ENCODE measurements at regions not wholly inside any gene's neighbourhood (a gene's known extent, or its start where the extent isn't known, plus 50 kb on each side); places are given as distances from the start of the nearest gene placed in this dataset.

DNA sequence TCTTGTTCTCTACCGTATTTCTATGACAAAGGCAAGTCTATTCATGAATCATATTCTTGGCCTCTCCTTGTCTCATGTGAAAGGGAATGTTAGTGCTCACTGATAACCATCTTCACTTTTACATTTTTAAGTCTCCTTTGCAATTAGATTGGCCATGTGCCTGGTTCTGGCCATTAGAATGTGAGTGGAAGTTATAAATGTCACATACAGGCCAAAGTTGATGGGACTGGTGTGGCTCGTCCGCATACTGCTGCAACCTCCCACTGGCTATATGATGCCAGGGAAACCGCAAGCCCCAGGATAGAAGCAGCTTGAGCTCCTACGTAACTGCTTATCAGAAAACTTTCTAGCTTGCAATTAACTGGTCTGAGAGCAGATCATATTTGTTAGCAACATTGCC is 86.1 kb downstream of the MAGEC1 start:
- TF ChIP-seq, protein P1, sequence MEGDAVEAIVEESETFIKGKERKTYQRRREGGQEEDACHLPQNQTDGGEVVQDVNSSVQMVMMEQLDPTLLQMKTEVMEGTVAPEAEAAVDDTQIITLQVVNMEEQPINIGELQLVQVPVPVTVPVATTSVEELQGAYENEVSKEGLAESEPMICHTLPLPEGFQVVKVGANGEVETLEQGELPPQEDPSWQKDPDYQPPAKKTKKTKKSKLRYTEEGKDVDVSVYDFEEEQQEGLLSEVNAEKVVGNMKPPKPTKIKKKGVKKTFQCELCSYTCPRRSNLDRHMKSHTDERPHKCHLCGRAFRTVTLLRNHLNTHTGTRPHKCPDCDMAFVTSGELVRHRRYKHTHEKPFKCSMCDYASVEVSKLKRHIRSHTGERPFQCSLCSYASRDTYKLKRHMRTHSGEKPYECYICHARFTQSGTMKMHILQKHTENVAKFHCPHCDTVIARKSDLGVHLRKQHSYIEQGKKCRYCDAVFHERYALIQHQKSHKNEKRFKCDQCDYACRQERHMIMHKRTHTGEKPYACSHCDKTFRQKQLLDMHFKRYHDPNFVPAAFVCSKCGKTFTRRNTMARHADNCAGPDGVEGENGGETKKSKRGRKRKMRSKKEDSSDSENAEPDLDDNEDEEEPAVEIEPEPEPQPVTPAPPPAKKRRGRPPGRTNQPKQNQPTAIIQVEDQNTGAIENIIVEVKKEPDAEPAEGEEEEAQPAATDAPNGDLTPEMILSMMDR (IDR thresholded peaks at IDR 0.05; ENCODE audit: poor library complexity, severe bottlenecking): no peak
- TF ChIP-seq EP300 (conservative IDR thresholded peaks at IDR 0.05; ENCODE audit: poor library complexity, severe bottlenecking) (no peak), SMC3 (conservative IDR thresholded peaks at IDR 0.05; ENCODE audit: poor library complexity) (no peak), POLR2AphosphoS5 (IDR thresholded peaks at IDR 0.05) (no peak), EZH2 (IDR thresholded peaks at IDR 0.05; ENCODE audit: borderline replicate concordance, insufficient read depth, low read length, poor library complexity, severe bottlenecking) (no peak), TAF1 (IDR thresholded peaks at IDR 0.05; ENCODE audit: low read depth) (no peak), RAD21 (conservative IDR thresholded peaks at IDR 0.05) (no peak)
- TF ChIP-seq, protein P2, sequence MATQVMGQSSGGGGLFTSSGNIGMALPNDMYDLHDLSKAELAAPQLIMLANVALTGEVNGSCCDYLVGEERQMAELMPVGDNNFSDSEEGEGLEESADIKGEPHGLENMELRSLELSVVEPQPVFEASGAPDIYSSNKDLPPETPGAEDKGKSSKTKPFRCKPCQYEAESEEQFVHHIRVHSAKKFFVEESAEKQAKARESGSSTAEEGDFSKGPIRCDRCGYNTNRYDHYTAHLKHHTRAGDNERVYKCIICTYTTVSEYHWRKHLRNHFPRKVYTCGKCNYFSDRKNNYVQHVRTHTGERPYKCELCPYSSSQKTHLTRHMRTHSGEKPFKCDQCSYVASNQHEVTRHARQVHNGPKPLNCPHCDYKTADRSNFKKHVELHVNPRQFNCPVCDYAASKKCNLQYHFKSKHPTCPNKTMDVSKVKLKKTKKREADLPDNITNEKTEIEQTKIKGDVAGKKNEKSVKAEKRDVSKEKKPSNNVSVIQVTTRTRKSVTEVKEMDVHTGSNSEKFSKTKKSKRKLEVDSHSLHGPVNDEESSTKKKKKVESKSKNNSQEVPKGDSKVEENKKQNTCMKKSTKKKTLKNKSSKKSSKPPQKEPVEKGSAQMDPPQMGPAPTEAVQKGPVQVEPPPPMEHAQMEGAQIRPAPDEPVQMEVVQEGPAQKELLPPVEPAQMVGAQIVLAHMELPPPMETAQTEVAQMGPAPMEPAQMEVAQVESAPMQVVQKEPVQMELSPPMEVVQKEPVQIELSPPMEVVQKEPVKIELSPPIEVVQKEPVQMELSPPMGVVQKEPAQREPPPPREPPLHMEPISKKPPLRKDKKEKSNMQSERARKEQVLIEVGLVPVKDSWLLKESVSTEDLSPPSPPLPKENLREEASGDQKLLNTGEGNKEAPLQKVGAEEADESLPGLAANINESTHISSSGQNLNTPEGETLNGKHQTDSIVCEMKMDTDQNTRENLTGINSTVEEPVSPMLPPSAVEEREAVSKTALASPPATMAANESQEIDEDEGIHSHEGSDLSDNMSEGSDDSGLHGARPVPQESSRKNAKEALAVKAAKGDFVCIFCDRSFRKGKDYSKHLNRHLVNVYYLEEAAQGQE (IDR thresholded peaks at IDR 0.05; ENCODE audit: borderline replicate concordance): no peak
